ENCODE measurements at regions not wholly inside any gene's neighbourhood (a gene's known extent, or its start where the extent isn't known, plus 50 kb on each side); places are given as distances from the start of the nearest gene placed in this dataset.

DNA sequence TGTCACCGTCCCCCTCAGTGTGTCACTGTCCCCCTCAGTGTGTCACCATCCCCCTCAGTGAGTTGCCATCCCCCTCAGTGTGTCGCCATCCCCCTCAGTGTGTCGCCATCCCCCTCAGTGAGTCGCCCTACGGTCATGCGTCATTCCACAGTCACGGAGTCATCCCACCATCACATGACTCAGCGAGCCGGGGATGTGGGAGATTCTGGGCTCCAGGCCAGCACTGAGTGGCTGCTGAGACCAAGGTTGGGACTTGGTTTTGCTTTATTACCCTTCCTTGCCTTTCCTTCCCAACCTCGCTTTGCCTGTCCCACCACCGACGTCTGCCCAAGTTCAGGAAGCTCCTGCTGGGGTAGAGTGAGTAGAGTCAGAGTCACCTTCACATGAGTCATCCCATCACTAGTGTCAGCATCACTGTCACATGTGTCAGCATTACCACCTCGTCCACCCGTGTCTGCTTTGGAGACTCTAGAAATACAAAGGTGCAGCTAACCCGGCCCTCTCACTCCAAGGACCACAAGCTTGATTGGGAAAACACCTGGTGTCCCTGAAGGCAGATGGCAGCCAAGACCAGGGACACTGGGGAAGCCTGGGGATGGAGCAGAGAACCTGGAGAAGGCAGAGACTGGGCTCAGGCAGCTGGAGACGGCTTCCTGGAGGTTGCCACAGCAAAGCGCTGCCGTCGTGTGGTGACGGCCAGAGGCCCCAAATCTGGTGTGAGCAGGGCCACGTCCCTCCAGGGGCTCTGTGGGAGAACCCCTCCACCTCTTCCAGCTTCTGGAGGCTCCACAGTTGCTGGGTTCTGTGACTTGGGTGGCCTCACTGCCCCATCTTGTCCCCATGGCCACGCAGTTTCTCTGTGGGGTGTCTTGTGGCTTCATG, 485.2 kb upstream of the SALL3 start:
- in situ Hi-C loops (cut with HindIII; ENCODE audit: low sequenced_read_pairs): no loop called here
- no peak for DNase-seq (ENCODE audit: low read depth, low spot score)
- H3K4me3 ChIP-seq (ENCODE audit: low read depth, low read length): no peak overlapping the region
- TF ChIP-seq, protein P1, sequence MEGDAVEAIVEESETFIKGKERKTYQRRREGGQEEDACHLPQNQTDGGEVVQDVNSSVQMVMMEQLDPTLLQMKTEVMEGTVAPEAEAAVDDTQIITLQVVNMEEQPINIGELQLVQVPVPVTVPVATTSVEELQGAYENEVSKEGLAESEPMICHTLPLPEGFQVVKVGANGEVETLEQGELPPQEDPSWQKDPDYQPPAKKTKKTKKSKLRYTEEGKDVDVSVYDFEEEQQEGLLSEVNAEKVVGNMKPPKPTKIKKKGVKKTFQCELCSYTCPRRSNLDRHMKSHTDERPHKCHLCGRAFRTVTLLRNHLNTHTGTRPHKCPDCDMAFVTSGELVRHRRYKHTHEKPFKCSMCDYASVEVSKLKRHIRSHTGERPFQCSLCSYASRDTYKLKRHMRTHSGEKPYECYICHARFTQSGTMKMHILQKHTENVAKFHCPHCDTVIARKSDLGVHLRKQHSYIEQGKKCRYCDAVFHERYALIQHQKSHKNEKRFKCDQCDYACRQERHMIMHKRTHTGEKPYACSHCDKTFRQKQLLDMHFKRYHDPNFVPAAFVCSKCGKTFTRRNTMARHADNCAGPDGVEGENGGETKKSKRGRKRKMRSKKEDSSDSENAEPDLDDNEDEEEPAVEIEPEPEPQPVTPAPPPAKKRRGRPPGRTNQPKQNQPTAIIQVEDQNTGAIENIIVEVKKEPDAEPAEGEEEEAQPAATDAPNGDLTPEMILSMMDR (IDR thresholded peaks at IDR 0.05; ENCODE audit: low read depth, low read length): no peak

DNA sequence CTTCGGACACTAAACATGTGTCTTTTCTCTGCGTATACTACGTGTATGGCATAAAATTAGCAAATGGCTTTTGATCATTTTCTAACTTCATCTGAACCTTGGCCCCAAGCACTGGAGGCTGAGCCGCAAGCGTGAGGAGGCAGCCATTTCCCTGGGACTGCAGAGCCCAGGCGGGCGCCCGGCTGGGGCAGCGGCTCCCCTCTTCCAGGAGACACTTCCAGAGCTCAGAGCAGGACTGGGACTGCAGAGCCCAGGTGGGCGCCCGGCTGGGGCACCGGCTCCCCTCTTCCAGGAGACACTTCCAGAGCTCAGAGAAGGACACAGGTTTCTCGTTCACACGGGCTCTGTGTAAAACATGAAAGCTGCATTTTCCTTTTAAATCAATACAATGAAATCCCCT, 484.1 kb upstream of the SALL3 start:
- no peak overlapping the region for H3K4me3 ChIP-seq (ENCODE audit: low read depth, low read length)
- DNase-seq (ENCODE audit: low read depth, low spot score): no peak
- TF ChIP-seq, protein P1 (IDR thresholded peaks at IDR 0.05; ENCODE audit: low read depth, low read length): no peak
- in situ Hi-C loops (cut with HindIII; ENCODE audit: low sequenced_read_pairs): no loop called here

DNA sequence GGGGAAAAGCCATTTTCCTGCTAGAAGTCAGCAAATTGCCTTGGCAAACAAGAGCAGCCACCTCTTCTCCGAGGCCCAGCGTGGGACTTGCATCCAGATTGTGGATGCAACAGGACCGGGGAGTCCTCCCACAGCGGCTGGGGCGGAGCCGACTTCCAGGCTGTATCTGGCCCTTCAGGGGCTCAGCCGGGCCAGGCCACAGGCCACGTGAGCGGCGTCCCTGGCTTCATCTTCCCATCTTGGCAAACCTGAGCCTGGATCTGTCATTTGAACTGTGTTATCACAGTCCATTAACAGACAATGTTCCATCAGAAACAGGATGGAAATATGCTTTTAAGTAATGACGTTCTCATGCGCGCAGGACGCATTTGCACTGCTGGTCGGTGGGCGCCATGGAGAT, 483.5 kb upstream of the SALL3 start:
- in situ Hi-C loops (cut with HindIII; ENCODE audit: low sequenced_read_pairs): no loop called here

DNA sequence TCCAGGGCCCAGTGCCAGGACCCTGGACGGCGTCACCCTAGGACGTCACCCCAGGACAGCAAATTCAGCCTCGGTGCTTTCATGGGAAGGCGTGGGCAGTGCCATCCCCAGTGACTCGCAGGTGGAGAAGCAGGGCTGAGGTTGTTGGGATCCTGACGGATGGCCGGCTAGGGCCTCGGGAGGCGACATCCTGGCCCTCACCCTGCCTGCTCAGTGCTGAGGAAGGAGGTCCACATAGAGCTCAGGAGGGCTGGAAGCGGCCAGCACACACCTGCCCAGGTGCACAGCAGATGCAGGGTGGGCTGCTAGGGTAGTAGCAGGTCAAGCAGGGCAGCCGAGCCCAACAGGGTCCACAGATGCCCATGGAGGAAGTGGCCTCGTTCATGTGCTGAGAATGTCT, 482.0 kb upstream of the SALL3 start:
- in situ Hi-C loops (cut with HindIII; ENCODE audit: low sequenced_read_pairs): no loop called here
- TF ChIP-seq, protein P1 (IDR thresholded peaks at IDR 0.05; ENCODE audit: low read depth, low read length): no peak
- no peak for DNase-seq (ENCODE audit: low read depth, low spot score)

More for the DNA sequence above, 483.5 kb upstream of the SALL3 start:
- no peak overlapping the region for H3K4me3 ChIP-seq (ENCODE audit: low read depth, low read length)
- TF ChIP-seq, protein P1 (IDR thresholded peaks at IDR 0.05; ENCODE audit: low read depth, low read length): no peak
- DNase-seq (ENCODE audit: low read depth, low spot score): no peak

DNA sequence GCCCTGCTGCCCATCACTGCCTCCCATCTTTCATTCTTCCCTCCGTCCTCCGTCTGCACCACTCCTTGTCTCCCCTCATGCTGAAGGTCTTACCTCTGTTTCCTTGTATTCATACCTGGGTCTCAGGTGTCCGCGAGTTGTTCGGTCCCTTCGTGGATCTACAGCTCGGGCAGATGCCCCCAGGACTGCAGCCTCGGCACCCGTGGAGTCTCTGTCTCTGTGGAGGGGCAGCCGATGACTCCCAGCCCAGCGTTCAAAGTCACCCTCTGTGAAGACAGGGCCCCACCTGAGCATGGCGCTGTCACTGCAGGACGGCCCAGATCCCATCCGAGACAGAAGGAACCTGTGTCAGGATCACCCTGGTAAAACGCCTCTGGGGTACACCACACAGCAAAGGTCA, 480.0 kb upstream of the SALL3 start:
- in situ Hi-C loops (cut with HindIII; ENCODE audit: low sequenced_read_pairs): no loop called here
- no peak for DNase-seq (ENCODE audit: low read depth, low spot score)

More for the DNA sequence above, 482.0 kb upstream of the SALL3 start:
- H3K4me3 ChIP-seq (ENCODE audit: low read depth, low read length): no peak overlapping the region

DNA sequence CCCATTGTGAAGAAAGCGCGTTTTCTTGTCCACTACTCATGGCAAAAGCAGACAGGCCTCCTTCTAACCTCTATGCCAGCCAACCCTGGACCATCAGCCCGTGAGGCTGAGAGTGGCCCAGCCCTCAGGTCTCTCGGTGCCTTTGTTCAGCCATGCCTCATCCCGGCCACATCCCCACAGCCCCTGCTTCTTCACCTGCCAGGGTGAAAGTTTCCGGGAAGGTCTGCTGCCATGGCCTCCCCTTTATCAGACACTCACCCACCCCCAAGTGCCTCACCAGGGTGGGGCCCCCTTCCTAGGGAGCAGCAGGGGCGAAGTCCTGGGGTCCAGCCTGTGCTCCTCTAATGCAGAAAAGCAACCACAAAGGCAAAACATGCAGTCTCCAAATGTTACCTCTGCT, 478.4 kb upstream of the SALL3 start:
- no peak overlapping the region for H3K4me3 ChIP-seq (ENCODE audit: low read depth, low read length)
- DNase-seq (ENCODE audit: low read depth, low spot score): no peak
- TF ChIP-seq, protein P1 (IDR thresholded peaks at IDR 0.05; ENCODE audit: low read depth, low read length): no peak
- in situ Hi-C loops (cut with HindIII; ENCODE audit: low sequenced_read_pairs): no loop called here

More for the DNA sequence above, 480.0 kb upstream of the SALL3 start:
- no peak overlapping the region for H3K4me3 ChIP-seq (ENCODE audit: low read depth, low read length)
- TF ChIP-seq, protein P1 (IDR thresholded peaks at IDR 0.05; ENCODE audit: low read depth, low read length): no peak

Measured in astrocyte of the spinal cord (primary cell).